HG03342 (cell line): ENCODE measurements at regions not wholly inside any gene's neighbourhood (a gene's known extent, or its start where the extent isn't known, plus 50 kb on each side); places are given as distances from the start of the nearest gene placed in this dataset.
"Not testable (repeated sequence)": the region's sequence is repeated elsewhere in the genome, so short reads cannot be mapped to it uniquely, and the experiment has no call there.

Source experiments
- ATAC-seq: cut with Tn5 transposase; IDR thresholded peaks from one replicate; pipeline ENCODE4 v1.9.1; 2021; ENCODE audit warnings: mild to moderate bottlenecking, moderate library complexity; ENCODE audit not compliant: unreplicated experiment

DNA sequence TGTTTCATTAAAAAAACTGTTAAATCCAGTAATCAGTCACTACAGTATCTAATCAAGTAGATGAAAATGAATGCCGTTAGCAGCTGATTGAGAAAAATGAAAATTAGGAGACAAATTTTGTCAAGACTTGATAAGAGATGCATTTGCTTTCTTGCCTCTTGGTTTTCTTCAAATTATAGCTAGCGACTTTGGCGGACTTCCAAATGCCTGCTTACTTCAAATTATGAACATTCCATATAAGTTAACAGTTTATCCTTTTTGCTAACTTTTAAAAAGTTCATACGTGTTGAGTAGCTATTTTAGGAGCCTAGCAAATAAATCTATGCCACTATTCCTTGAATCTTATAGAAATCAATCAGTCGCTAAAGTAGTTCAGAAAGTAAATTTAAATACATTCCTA is 58.8 kb downstream of the PPP4R3C start:
- no peak for ATAC-seq

DNA sequence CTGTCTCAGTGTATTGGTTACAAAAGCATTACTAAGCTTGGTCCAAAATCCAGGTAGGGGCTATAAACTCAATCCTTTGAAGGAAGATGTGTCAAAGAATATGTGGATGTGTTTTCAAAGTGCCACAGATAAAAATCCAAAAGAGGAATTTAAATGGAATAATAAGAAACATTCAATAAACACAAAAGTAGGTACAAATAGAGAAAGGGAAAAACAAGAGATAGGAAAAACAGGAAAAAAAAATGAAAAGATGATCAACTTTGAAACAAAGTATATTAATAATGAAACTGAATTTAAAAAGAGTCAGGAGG is 64.0 kb downstream of the PPP4R3C start:
- no peak for ATAC-seq

DNA sequence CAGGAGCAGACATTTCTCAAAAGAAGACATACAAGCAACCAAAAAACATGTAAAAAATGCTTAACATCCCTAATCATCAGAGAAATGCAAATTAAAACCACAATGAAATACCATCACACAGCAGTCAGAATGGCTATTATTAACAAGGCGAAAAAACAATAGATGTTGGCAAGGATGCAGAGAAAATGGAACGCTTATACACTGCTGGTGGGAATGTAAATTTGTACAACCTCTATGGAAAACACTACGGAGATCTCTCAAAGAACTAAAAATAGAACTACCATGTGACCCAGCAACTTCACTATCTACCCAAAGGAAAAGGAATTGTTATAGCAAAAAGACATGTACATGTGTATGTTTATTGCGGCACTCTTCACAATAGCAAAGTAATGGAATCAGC is 71.5 kb downstream of the PPP4R3C start:
- no peak for ATAC-seq

DNA sequence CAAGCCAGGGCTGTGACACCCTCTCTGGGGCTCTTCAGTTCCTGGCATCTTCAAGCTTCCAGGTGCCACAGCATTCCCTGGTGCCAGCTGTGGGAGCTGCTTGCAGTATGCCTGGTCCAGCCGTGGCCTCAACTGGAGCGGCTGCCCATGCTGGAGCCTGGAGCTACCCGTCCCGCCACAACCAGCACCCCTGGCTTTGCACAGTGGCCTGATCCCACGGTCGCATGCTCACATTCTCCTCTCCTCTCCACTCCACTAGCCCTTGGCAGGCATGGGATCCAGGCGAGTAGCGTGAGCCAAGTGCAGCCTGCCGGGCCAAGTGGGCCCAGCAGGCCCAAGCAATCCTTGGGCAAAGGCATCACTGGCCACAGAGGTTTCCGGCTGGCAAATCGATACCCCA is 81.7 kb downstream of the PPP4R3C start:
- ATAC-seq = no peak

DNA sequence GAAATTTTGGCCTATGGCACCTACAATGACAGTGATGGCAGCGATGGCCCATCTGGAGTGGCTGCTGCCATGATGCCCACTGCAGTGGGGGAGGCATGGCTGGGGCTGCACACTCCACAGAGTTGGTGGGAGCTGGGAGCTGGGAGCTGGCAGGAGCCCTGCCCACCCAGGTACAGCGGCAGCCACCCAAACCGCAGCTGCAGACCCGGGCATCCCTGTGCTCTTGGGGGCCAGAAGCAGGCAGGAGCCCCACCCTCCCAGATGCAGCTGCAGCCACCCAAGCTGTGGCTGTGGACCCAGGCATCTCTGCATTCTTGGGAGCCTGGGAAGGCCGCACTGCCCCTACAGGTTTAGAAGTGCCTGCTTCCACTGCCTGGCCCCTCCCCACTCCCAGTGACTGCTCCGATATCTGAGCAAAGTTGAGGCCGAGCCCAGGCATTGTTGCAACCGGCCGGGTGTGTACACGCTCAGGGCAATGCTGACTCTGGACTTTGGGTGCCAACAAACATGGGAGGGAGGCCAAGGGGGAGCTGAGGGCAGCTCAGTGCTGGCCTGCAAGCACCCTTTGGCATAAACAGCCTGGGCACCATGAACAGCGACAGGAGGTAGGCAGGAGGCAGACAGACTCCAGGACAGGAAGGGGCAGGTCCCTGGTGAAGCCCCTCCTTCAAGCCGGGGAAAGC is 82.8 kb downstream of the PPP4R3C start:
- no peak for ATAC-seq

DNA sequence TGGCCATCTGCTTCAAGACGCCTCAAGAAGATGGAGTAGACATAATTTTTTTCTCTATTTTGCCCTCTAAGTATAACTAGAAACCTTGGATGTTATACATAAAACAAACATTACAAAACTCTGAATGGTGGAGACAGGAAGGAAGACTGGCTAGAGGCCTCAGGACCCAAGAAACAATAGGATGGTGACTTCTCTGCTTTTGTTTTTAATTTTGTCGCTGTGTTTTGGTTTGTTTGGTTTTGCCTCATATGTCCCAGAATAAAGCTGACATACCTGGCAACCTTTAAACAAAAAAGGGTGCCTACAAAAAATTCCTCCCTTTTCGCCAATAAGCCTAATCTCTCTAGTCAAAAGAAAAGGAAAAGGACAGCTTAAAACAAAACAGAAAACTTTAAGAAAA is 109.1 kb downstream of the PPP4R3C start:
- ATAC-seq = no peak

DNA sequence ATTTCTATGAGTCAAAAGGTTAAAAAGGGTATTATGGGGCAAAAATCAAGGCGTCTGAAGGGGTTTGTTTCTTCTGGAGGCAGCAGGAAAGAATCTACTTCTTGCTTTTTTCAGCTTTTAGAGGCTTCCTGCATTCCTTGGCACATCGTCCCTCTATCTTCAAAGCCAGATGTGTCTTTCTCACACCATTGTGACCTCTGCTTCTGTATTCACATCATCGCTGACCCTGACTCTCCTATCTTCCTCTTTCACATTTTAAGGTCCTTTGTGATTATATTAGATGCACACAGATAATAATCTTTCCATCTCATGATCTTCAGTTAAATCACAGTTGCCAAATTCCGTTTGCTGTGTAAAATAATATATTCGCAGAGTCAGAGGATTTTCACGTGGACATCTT is 112.7 kb downstream of the PPP4R3C start:
- ATAC-seq = no peak

DNA sequence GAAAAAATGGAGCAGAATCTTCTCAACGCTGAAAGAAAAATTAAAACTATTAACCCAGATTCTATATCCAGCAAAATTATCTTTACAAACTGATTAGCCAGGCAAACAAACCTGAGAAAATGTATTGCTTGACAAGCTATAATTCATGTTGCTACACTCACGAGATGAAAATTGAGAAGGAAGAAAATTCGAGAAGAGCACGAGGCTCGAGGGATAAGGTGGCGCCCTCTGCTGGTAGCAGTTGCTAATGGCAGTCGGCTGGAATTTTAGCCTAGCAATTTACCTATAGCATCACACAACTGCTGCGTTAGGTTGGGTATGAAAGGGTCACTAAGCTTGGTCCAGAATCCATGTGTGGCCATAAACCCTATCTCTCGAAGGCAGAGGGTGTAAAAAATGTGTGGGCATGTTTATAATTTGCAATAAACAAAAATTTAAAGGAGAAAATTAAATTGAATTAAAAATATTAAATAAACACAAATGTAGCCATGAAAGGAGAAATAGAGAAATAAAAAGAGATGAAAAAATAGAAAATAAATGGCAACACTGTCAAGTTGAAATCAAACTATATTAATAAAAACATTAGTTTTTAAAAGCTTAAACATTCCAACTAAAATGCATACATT is 126.6 kb downstream of the PPP4R3C start:
- ATAC-seq = peak; percentile 76

DNA sequence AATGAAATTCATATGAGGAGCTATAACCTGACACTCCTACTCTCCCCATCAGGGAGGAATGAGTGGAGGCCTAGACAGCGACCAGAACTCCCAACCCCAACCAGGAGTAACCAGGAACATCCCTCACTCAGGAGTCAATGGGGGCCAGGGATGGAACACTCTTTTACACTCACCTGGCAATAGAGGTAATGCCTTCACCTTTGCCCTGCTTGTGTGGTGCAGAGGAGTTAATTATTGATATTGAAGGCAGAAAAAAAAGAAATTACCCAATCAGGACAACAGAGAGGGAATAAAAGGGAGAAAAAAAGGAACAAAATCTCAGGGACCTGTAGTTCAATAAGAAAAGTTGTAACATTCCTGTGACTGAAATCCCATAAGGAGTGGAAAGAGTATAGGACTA is 141.5 kb downstream of the PPP4R3C start:
- no peak for ATAC-seq

DNA sequence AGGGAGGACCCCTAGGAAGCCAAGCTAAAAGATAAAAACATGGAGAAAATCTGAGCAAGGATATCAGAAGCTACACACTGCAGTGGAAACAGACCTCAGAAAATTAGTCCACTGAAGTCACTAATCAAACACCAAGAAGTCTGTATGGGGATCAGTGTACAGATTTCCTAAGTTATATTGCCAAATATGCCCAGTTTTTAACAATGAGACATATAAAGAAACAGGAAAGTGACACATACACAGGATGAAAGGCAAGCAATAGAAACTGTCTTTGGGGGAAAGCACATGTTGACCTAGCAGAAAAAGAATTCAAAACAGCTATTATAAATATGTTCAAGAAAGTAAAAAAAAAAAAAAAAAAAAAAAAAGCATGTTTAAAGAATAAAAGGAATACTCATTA is 153.7 kb downstream of the PPP4R3C start:
- ATAC-seq = no peak

DNA sequence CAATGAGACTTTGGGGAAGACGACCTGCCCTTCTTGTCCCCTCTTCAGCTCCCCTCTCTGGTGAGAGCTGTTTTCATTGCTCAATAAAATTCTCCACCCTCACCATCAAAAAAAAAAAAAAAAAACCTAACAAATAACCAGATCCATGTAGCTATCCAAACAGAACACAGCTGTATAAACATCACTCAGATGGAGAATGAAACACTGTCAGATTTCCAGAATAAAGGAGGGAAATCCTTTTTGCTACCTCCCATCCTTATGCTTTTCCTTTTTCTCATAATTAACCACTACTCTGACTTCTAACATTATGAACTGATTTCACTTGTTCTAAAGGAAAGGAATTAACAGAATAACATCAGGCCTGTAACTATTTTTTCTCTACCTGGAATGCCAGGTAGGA is 155.6 kb downstream of the PPP4R3C start:
- no peak for ATAC-seq

DNA sequence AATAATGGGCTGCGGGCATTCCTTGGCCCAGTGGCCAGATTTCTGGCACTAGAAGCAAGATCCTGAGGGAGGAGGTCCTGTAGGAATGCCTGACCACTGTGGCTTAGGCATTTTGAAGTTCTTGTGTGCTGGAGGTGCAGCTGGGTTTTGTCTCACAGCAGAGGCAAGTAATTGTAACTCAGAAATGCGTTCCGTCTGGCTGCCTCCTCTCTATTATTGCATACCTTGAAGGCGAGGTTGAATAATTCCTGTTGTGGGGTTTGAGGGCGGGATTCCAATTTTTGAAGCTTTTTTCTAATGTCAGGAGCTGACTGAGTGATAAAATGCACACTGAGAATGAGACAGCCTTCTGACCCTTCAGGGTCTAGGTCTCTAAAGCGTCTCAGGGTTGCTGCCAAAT is 170.6 kb downstream of the PPP4R3C start:
- ATAC-seq = not testable (repeated sequence)

DNA sequence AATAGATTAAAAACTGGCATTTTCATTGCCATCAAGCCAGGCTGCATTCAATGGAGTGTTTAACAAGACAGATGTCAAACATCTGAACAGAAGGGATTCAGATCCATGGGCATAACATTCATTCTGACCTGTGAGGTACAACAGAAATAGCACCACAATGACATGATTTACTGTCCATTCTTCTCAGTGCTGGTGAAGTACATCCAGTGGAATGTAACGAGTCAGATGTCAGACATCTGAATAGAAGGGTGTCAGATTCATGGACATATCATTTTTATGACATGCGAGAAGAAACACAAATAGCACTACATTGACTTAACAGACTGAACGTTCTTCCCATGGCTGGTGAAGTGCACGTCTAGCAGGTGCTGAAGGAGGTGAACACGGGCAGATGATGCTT is 186.4 kb downstream of the PPP4R3C start:
- no peak for ATAC-seq

DNA sequence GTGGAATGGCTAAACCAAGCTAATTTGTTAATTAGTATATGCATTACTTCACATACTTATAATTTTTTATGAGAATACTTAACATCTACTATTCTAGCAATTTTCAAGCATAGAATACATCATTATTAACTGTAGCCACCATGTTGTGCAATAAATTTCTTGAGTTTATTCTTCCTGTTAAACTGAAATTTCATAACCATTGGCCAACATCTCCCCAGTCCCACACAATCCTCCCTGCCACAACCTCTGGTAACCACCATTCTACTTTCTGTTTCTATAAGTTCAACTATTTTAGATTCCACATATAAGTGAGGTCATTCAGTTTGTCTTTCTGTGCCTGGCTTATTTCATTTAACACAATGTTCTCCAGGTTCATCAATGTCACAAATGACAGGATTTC is 208.5 kb downstream of the PPP4R3C start:
- no peak for ATAC-seq

DNA sequence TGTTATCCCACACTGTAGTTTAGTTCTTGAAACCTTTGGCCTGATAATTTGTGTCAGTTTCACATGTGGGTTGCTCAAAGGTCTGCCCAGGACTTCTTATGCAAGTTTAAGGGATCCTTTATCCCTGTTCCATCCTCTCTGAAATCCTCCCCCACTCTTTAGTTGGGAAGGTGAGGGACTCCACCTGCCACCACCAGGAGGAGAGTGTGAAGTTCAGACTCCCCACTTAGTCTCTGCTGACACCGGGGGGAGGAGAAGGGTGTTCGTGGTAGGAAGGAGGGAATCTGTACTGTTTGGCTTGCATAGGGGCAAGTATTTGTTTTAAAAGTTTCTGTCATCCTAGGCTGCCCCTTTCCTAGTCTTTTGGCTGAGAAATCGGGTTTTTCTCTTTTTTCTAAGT is 211.8 kb downstream of the PPP4R3C start:
- no peak for ATAC-seq

DNA sequence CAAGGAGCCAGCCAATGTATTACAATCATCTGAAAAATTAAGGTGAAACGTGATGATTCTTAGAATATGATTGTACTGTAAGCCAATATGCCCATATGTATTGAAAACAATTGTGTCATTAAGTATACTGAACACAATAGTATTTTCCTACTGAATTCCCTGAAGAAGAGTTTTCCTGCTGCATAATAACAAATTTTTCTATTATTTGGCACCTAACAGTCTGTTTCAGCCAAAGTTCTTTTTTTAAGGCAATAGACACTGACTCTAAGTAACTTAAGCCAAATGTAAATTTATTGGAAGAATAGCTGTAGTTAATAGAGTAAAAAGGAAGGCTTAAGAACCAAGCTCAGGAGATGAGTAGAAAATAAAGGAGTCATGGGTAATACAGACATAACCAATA is 220.6 kb downstream of the PPP4R3C start:
- no peak for ATAC-seq

DNA sequence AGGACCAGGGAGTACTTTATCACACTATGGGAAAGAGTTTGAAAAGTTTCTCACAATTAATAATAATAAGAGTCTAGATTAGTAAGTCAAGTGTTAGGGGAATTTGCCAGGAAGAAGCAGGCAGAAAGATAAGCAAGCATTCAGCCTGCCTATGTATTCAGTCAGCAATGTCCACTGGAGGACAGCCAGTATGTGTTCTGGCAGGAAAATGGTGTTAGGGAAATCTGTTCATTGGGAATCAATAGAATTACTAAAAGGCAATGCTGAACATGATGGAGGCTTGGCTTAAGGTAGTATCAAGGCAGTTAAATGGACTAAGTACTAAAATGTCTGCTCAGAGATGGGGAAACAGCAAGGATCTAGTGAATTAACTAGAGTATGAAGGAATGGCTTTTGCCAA is 221.2 kb downstream of the PPP4R3C start:
- ATAC-seq = no peak

DNA sequence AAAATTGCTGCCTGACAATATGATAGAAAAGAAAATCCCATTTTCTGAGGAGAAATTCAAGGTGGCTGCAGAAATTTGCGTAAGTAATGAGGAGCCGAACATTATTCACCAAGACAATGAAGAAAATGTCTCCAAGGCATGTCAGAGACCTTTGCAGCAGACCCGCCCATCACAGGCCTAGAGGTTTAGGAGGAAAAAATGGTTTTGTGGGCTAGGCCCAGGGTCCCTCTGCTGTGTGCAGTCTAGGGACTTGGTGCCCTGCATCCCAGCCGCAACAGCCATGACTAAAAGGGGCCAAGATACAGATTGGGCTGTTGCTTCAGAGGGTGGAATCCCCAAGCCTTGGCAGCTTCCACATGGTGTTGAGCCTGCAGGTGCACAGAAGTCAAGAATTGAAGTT is 223.1 kb downstream of the PPP4R3C start:
- not testable (repeated sequence) for ATAC-seq

DNA sequence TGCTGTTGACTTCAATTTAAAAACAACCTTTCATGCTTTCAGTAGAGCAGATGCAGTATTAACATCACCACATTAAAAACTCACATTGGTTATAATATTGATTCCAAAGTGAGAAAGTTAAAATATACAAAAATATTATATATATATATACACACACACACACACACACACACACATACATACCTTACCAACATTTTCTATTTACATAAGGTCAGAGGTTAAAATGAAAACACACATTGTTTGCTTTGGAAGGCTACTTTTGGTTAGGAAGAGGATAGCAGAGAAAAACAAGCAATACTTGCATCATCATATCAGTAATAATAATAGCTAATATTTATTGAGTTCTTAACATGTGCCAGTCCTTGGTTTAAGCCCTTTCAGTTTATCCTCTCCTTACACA is 226.5 kb downstream of the PPP4R3C start:
- ATAC-seq = no peak

DNA sequence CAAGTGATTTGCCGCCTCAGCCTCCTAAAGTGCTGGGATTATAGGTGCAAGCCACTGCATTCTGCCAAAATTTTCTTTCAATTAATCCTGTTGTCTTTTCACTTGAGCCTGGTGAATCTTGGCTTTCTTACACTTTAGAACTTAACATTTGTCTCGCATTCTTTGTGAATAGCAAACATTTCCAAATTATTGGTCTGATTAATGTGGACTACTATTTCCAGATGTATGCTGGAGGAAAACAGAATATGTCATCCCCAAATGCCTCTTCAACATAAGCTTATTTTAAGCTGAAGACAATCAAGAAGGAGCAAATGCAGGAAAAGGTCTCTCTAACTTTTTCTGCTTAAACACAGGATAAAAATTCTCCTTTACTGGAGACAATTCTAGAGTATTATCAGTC is 233.4 kb downstream of the PPP4R3C start:
- no peak for ATAC-seq

DNA sequence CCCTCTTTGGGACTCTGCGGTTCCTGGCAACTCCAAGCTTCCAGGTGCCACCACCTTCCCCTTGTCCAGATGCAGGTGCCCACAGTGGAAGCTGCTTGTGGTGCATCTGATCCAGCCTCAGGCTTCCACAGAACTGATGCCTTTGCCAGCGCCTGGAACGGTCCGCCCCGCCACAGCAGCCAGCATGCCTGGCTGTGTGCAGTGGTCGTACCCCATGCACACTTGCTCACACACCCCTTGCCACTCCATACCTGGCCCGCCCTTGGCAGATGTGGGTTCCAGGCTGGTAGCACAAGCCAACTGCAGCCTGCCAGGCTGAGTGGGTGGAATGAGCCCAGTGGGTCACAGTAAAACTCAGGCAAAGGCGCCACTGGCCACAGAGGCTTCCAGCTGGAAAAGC is 240.5 kb downstream of the PPP4R3C start:
- ATAC-seq = no peak

DNA sequence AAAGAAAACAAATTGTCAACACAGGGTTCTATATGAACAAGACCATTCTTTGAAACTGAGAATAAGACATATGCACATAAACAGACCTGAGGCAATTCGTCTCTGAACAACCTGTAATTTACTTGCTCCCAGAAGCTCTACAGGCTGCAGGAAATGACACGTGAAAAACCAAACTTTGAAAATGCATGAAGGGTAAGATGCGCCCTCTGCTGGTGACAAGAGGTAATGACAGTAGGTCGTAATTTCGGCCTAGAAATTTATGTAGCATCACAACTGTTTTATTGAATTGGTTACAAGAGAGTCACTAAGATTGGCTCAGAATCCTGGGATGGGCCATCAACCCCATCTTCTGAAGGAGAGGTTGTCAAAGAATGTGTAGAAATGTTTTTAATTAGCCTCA is 276.5 kb downstream of the PPP4R3C start:
- peak; percentile 81 for ATAC-seq

DNA sequence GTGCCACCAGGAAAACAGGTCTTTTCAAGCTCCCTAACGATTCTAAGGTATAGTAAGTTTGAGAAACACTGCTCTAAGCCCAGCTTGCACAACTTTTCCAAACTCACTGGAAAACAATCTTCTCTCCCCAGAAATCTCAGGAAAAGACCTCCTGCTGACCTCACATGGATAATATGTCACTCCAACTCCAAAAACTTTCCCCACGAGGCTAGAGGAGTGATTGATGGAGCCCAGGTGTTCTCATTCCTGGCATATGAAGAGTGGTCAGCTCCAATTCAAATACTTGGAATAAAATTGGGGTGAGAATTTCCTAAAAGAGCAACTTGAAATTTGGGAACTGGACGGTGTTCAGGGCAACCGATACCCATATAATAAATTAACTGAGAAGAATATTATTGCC is 299.9 kb downstream of the PPP4R3C start:
- ATAC-seq = no peak
